ENCODE measurements at regions not wholly inside any gene's neighbourhood (a gene's known extent, or its start where the extent isn't known, plus 50 kb on each side); places are given as distances from the start of the nearest gene placed in this dataset.
"Not testable (repeated sequence)": the region's sequence is repeated elsewhere in the genome, so short reads cannot be mapped to it uniquely, and the experiment has no call there.

DNA sequence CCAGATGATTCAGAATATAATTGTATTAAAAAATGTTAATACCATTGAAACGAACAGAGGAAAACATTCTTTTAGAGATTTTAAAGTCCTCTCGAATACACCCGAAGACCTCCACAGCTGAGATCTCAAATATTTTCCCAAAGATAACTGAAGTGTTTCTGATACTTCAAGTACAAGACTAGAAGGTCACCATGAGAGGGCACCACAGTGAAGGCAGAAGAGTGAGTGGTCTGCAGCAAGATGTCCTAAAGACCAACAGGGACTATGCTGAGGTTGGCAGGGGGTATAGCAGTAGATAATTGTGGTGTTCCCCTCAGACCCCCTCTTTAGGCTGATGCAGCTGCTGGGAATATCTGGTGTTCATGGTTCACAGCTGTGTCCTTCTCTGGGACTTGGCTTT, 156.5 kb downstream of the PDCD6IP start:
- no peak for DNase-seq (ENCODE audit: low read depth, low spot score)
- no peak overlapping the region for H3K4me3 ChIP-seq (ENCODE audit: low read length)

- no peak overlapping the region for H3K4me3 ChIP-seq (ENCODE audit: low read length)
- DNase-seq (ENCODE audit: low read depth, low spot score) = no peak
Measured at GRCh38 chr3:33956206-33956605, 157.8 kb downstream of the PDCD6IP start.

DNA sequence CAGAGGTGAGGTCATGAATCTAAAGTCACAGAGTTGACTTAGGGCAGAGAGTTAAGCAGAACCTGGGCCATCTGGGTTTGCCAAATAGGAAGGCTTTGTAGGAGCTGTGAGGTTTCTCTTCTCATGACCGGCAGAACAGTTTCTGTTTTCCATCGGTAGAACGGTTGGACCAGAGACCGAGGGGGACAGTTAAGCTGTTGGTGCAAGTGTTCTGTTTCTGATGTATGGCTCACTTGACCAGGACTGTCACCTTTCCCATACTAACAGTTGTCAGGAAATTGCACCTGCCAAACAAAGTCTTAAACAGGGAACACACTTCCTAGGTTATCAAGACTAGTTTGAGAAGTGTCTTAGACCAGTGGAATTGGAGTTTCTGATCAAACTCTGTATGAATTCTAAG, 158.3 kb downstream of the PDCD6IP start:
- DNase-seq (ENCODE audit: low read depth, low spot score) = no peak
- no peak overlapping the region for H3K4me3 ChIP-seq (ENCODE audit: low read length)

DNA sequence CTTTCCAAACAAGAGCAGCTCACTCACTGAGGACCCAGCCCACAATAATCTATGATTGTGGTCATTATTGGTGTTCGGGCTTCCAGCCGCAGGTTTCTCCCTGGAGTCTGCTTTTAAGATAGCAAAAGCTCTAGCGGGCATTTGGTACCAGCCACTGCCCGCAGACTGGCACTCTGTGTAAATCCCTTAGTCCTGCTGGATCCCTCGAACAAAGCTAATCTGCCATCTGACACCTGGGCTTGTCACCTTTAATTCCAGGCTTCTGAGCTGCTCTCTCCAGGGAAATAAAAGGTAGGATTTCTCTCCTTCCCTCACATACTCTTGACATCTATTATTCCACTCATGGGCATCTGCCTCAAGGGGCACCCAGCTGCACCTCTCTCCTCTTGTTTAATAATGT, 158.7 kb downstream of the PDCD6IP start:
- no peak overlapping the region for H3K4me3 ChIP-seq (ENCODE audit: low read length)
- no peak for DNase-seq (ENCODE audit: low read depth, low spot score)

- H3K4me3 ChIP-seq (ENCODE audit: low read length) = no peak overlapping the region
- DNase-seq (ENCODE audit: low read depth, low spot score) = no peak
Measured at GRCh38 chr3:33958661-33959060, 160.2 kb downstream of the PDCD6IP start.

- DNase-seq (ENCODE audit: low read depth, low spot score) = no peak
- H3K4me3 ChIP-seq (ENCODE audit: low read length) = no peak overlapping the region
Measured at GRCh38 chr3:33962396-33962795, 164.0 kb downstream of the PDCD6IP start.

GRCh38 chr3:33970180-33970579, 171.8 kb downstream of the PDCD6IP start:
- DNase-seq (ENCODE audit: low read depth, low spot score) = not testable (repeated sequence)

DNA sequence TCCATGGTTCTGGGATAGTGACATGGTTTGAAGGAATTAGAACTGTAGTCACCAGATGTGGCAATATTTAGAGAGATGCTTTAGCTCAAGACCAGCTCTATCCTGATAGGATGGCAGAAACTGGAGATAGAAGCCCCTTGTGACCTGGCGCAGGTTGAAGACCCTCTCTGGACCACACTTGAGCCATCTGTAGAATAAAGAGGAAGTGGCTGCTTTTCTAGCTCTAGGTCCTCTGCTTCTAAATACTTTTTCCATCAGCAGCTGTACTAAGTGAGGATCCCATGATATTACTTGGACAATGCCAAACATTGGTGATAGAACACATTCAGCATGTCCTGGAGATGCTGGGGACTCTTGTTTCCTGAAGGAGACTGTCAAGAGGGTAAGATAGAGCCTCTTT, 172.6 kb downstream of the PDCD6IP start:
- no peak overlapping the region for H3K4me3 ChIP-seq (ENCODE audit: low read length)
- no peak for DNase-seq (ENCODE audit: low read depth, low spot score)

More at GRCh38 chr3:33970180-33970579, 171.8 kb downstream of the PDCD6IP start:
- H3K4me3 ChIP-seq (ENCODE audit: low read length) = not testable (repeated sequence)

DNA sequence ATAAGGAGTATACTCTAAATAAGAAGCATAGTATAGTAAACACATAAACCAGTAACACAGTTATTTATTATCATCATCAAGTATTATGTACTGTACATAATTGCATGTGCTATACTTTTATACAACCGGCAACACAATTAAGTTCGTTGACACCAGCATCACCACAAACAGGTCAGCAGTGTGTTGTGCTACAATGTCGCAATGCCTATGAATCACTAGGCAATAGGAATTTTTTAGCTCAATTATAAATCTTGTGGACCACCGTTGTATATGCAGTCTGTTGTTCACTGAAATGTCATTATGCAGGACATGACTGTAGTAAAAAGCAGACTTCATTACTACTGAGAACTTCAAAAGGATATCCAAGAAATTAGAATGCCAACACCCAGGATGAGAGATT, 177.0 kb downstream of the PDCD6IP start:
- H3K4me3 ChIP-seq (ENCODE audit: low read length) = no peak overlapping the region
- no peak for DNase-seq (ENCODE audit: low read depth, low spot score)

GRCh38 chr3:33977227-33977626, 178.8 kb downstream of the PDCD6IP start:
- no peak overlapping the region for H3K4me3 ChIP-seq (ENCODE audit: low read length)
- DNase-seq (ENCODE audit: low read depth, low spot score) = no peak

DNA sequence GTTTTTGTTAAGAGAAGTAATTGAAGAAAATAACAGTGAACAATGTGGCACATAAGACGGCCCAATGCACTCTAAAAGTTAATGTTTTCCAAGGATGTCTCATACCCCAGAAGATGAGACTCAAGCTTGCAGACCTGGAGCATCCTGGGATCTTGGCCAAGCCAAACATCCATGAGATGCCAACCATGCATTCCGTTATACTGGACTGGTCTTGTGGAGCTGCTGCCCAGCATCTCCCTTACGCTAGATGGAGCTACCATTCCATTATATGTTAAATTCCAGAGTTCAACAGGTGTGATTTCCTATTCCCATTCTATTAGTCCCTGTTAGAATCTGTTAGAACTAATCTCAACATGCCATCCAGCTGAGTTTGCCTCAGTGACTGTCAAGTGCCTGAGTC, 181.8 kb downstream of the PDCD6IP start:
- peak; percentile 18 for DNase-seq (ENCODE audit: low read depth, low spot score)
- no peak overlapping the region for H3K4me3 ChIP-seq (ENCODE audit: low read length)

DNA sequence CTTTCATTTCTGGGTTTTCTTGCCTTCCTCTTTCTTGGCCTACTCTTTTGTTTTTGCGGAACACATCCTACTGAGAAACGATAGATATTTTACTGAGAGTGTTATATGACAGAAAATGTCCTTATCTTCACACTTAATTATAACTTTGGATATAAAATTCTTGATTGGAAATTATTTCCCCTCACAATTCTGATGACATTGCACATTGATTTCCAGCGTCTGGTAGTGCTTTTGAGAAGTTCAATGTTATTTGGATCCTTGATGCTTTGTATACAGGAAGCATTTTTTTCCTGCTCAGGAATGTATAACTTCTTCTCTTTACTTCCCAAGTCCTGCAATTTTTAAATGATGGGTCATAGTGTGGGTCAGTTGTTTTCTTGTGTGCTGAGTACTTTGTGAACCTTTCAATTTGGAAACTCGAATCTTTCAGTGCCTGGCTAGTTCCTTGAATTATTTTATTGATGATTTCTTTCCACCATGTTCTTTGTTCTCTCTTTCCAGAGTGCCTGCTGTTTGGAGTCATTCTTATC, 183.9 kb downstream of the PDCD6IP start:
- no peak for DNase-seq (ENCODE audit: low read depth, low spot score)

DNA sequence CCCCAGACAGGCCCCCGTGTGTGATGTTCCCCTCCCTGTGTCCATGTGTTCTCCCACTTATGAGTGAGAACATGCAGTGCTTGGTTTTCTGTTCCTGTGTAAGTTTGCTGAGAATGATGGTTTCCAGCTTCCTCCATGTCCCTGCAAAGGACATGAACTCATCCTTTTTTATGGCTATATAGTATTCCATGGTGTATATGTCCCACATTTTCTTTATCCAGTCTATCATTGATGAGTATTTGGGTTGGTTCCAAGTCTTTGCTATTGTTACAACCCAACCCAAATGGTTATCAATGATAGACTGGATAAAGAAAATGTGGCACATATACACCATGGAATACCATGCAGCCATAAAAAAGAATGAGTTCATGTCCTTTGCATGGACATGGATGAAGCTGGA, 184.5 kb downstream of the PDCD6IP start:
- not testable (repeated sequence) for H3K4me3 ChIP-seq (ENCODE audit: low read length); DNase-seq (ENCODE audit: low read depth, low spot score)

More for the DNA sequence above, 183.9 kb downstream of the PDCD6IP start:
- no peak overlapping the region for H3K4me3 ChIP-seq (ENCODE audit: low read length)

GRCh38 chr3:33989229-33989628, 190.8 kb downstream of the PDCD6IP start:
- no peak for DNase-seq (ENCODE audit: low read depth, low spot score)
- no peak overlapping the region for H3K4me3 ChIP-seq (ENCODE audit: low read length)

GRCh38 chr3:33991673-33992072, 193.2 kb downstream of the PDCD6IP start:
- DNase-seq (ENCODE audit: low read depth, low spot score) = no peak
- no peak overlapping the region for H3K4me3 ChIP-seq (ENCODE audit: low read length)

GRCh38 chr3:33993631-33994030, 195.2 kb downstream of the PDCD6IP start:
- no peak for DNase-seq (ENCODE audit: low read depth, low spot score)
- H3K4me3 ChIP-seq (ENCODE audit: low read length) = no peak overlapping the region

GRCh38 chr3:33994568-33994967, 196.1 kb downstream of the PDCD6IP start:
- no peak overlapping the region for H3K4me3 ChIP-seq (ENCODE audit: low read length)
- DNase-seq (ENCODE audit: low read depth, low spot score) = no peak

DNA sequence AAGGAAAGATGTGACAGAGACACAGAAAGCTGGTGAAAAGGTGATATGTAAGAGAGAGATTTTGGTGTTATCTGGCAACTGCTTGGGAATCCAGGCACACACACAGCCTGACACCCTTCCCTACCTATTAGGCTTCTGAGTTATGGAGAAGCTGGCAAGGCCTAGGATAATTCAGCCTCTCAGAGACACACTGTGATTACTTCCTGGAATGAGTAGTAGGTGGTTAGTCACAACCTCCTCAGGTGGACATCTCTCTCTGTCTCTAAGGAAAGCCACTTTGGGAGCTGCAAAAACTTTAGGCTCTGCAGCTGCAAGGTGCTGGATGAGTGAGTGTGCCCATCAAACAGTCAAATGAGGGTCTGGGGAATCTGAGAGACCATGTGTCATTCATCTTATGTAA, 201.9 kb downstream of the PDCD6IP start:
- H3K4me3 ChIP-seq (ENCODE audit: low read length) = no peak overlapping the region
- DNase-seq (ENCODE audit: low read depth, low spot score) = no peak

DNA sequence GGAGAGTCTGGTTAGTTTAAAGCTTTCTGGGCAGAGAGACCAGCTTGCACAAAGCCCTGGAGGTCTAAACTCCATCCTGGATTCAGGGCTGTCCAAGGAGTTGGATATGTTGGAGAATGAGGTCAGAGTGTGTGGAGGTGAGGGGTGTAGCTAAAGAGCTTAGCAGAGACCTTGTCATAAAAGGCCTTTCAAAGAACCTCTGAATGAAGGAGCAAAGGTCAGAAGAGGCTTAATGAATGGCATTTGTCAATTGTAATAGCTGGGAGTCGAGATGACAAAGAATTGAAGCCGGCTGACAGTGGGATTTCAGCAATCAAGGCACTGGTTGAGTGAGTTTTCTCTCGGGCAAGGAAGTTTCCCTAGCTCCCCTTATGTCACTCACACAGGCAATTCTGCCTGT, 202.6 kb downstream of the PDCD6IP start:
- H3K4me3 ChIP-seq (ENCODE audit: low read length) = no peak overlapping the region
- no peak for DNase-seq (ENCODE audit: low read depth, low spot score)

GRCh38 chr3:34001990-34002389, 203.6 kb downstream of the PDCD6IP start:
- DNase-seq (ENCODE audit: low read depth, low spot score) = no peak
- no peak overlapping the region for H3K4me3 ChIP-seq (ENCODE audit: low read length)

GRCh38 chr3:34002569-34003100, 204.2 kb downstream of the PDCD6IP start:
- H3K4me3 ChIP-seq (ENCODE audit: low read length) = no peak overlapping the region
- no peak for DNase-seq (ENCODE audit: low read depth, low spot score)
